ENCODE measurements at regions not wholly inside any gene's neighbourhood (a gene's known extent, or its start where the extent isn't known, plus 50 kb on each side); places are given as distances from the start of the nearest gene placed in this dataset.

- Histone ChIP-seq H2AK5ac (ENCODE audit: low read depth, low read length) (no peak overlapping the region), H3K56ac (ENCODE audit: extremely low read depth, insufficient read depth, low read length) (no peak overlapping the region), H3K9ac (ENCODE audit: low read depth, low read length) (no peak overlapping the region), H3K36me3 (ENCODE audit: control insufficient read depth, insufficient read depth, low read length) (no peaks in the 10 kb centered on the region), H4K5ac (ENCODE audit: low read depth, low read length) (no peak overlapping the region), H3K79me1 (ENCODE audit: low read depth in 1 of 2, low read length in 2 of 2) (no peaks in the 10 kb centered on the region), H4K20me1 (ENCODE audit: insufficient read depth, low read length) (no peaks in the 10 kb centered on the region), H2BK5ac (ENCODE audit: low read depth, low read length, poor library complexity, severe bottlenecking) (no peak overlapping the region), H3K4me3 (ENCODE audit: insufficient read depth, low read depth, low read length) (no peak overlapping the region), H2AFZ (replicated peaks; ENCODE audit: low read length, poor library complexity) (no peak overlapping the region), H3K27ac (ENCODE audit: insufficient read depth, low read length) (no peak overlapping the region), H3K9me3 (ENCODE audit: control insufficient read depth, insufficient read depth, low read length) (peaks cover 13% of the 10 kb centered on the region), H3K9me1 (ENCODE audit: insufficient read depth, low read length) (no peaks in the 10 kb centered on the region), H2BK20ac (ENCODE audit: low read depth, low read length) (no peak overlapping the region), H3K4me1 (ENCODE audit: control insufficient read depth, insufficient read depth, low read length) (no peaks in the 10 kb centered on the region), H3K4ac (ENCODE audit: low read depth, low read length) (no peak overlapping the region), H3K27me3 (ENCODE audit: control insufficient read depth, insufficient read depth, low read length) (no peaks in the 10 kb centered on the region), H4K8ac (ENCODE audit: low read depth in 2 of 2, low read length in 2 of 2) (no peak overlapping the region), H2BK120ac (ENCODE audit: low read depth, low read length) (no peak overlapping the region), H2BK15ac (ENCODE audit: low read depth, low read length) (no peak overlapping the region), H2AK9ac (replicated peaks; ENCODE audit: low read depth, low read length, poor library complexity) (no peak overlapping the region), H4K91ac (ENCODE audit: insufficient read depth, low read depth, low read length) (no peak overlapping the region), H3K23ac (ENCODE audit: low read depth, low read length) (no peak overlapping the region), H3K14ac (replicated peaks; ENCODE audit: low read depth, low read length) (no peak overlapping the region), H3K4me2 (ENCODE audit: low read depth, low read length) (no peak overlapping the region), H3K18ac (ENCODE audit: low read depth, low read length) (no peak overlapping the region)
- in situ Hi-C loops (cut with MboI; ENCODE audit: low sequenced_read_pairs) = no loop called here
- BruUV-seq (replicated peaks) = no TSS peak
- dilution Hi-C loops (cut with HindIII; ENCODE audit: low sequenced_read_pairs, unreplicated experiment) = no loop called here
- intact Hi-C loops (cut with micrococcal nuclease) = no loop called here
- DNase-seq = no peak
- ChIA-PET POLR2A (ENCODE audit: unreplicated experiment) (no interaction called here), CTCF (no interaction called here)
- no CpG with 5 or more reads among the region's 6 CpGs for WGBS, 2 experiments (ENCODE audit: extremely low coverage in 2 of 2, insufficient read length in 1 of 2)
- ATAC-seq (ENCODE audit: low read depth) = no peak
- no peak for TF ChIP-seq CHD1 (IDR thresholded peaks at IDR 0.05; ENCODE audit: low read depth, low read length)
- no peak for TF ChIP-seq BHLHE40 (IDR thresholded peaks at IDR 0.05; ENCODE audit: low read depth, low read length)
Observed at GRCh38 chr15:97684249-97684648, 276.3 kb upstream of the ARRDC4 start.

Data from IMR-90 (cell line).